GM12878 (cell line): ENCODE measurements at regions not wholly inside any gene's neighbourhood (a gene's known extent, or its start where the extent isn't known, plus 50 kb on each side); places are given as distances from the start of the nearest gene placed in this dataset.

Experiments
- ASH2L ChIP-seq: fragments of 300-600, 200-600 bp; sonication (generic); IDR thresholded peaks from 2 replicates; pipeline ENCODE4 v1.6.1; 2017; ENCODE audit warnings: low read depth, mild to moderate bottlenecking, borderline replicate concordance
- ATF7 ChIP-seq: fragments of 450-650 bp; IDR thresholded peaks from 2 replicates; pipeline ENCODE4 v1.6.1; 2016; ENCODE audit warnings: low read depth, mild to moderate bottlenecking
- DPF2 ChIP-seq: fragments of 450-650 bp; IDR thresholded peaks from 2 replicates; pipeline ENCODE4 v1.6.1; 2017; ENCODE audit warnings: mild to moderate bottlenecking
- HDAC2 ChIP-seq: fragments of 200-600 bp; sonication (generic); IDR thresholded peaks from 2 replicates; pipeline ENCODE4 v1.6.1; 2017
- MEF2B ChIP-seq: fragments of 450-650 bp; IDR thresholded peaks from 2 replicates; pipeline ENCODE4 v1.6.1; 2018; ENCODE audit warnings: mild to moderate bottlenecking, moderate library complexity; ENCODE audit not compliant: partially characterized antibody, poor library complexity, severe bottlenecking
- MLLT1 ChIP-seq: fragments of 450-650 bp; IDR thresholded peaks from 2 replicates; pipeline ENCODE4 v1.6.1; 2016; ENCODE audit warnings: mild to moderate bottlenecking
- NR2C1 ChIP-seq: fragments of 450-650 bp; IDR thresholded peaks from 2 replicates; pipeline ENCODE4 v1.6.1; 2017; ENCODE audit warnings: antibody characterized with exemption, mild to moderate bottlenecking, moderate library complexity
- RB1 ChIP-seq: fragments of 450-650 bp; formaldehyde crosslinking; IDR thresholded peaks from 2 replicates; pipeline ENCODE4 v1.6.1; 2017; ENCODE audit warnings: mild to moderate bottlenecking, borderline replicate concordance
- SP1 ChIP-seq: IDR thresholded peaks from one replicate; pipeline ENCODE4 v1.6.1; 2011; ENCODE audit warnings: low read depth, low read length
- USF2 ChIP-seq: IDR thresholded peaks from 2 replicates; pipeline ENCODE4 v1.6.1; 2011; ENCODE audit warnings: low read depth, low read length, improper control_type of control experiment, borderline replicate concordance
- ZNF24 ChIP-seq: fragments of 450-650 bp; IDR thresholded peaks from 2 replicates; pipeline ENCODE4 v1.6.1; 2017; ENCODE audit warnings: antibody characterized with exemption, mild to moderate bottlenecking
- ZSCAN29 ChIP-seq: fragments of 450-650 bp; IDR thresholded peaks from 2 replicates; pipeline ENCODE4 v1.6.1; 2017; ENCODE audit warnings: mild to moderate bottlenecking, moderate library complexity
- TF ChIP-seq, protein P1 (sequence below): fragments of 450-650 bp; IDR thresholded peaks from 2 replicates; pipeline ENCODE4 v1.6.1; 2018; ENCODE audit warnings: borderline replicate concordance, mild to moderate bottlenecking; ENCODE audit not compliant: partially characterized antibody

- TF ChIP-seq, protein P1, sequence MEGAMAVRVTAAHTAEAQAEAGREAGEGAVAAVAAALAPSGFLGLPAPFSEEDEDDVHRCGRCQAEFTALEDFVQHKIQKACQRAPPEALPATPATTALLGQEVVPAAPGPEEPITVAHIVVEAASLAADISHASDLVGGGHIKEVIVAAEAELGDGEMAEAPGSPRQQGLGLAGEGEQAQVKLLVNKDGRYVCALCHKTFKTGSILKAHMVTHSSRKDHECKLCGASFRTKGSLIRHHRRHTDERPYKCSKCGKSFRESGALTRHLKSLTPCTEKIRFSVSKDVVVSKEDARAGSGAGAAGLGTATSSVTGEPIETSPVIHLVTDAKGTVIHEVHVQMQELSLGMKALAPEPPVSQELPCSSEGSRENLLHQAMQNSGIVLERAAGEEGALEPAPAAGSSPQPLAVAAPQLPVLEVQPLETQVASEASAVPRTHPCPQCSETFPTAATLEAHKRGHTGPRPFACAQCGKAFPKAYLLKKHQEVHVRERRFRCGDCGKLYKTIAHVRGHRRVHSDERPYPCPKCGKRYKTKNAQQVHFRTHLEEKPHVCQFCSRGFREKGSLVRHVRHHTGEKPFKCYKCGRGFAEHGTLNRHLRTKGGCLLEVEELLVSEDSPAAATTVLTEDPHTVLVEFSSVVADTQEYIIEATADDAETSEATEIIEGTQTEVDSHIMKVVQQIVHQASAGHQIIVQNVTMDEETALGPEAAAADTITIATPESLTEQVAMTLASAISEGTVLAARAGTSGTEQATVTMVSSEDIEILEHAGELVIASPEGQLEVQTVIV, result no peak
- TF ChIP-seq ZNF24 (no peak), ASH2L (no peak), DPF2 (no peak), RB1 (no peak), HDAC2 (no peak), SP1 (no peak), NR2C1 (no peak), USF2 (no peak), MEF2B (no peak), MLLT1 (no peak), ZSCAN29 (no peak), ATF7 (no peak)
These were observed 147.9 kb upstream of the FAM20C start (continued) for GRCh38 chr7:44541-44896.
